GM21619 (cell line): ENCODE measurements at regions not wholly inside any gene's neighbourhood (a gene's known extent, or its start where the extent isn't known, plus 50 kb on each side); places are given as distances from the start of the nearest gene placed in this dataset.
"Not testable (repeated sequence)": the region's sequence is repeated elsewhere in the genome, so short reads cannot be mapped to it uniquely, and the experiment has no call there.

ENCODE experiments used
- ATAC-seq: cut with Tn5 transposase; IDR thresholded peaks from one replicate; pipeline ENCODE4 v1.9.1; 2021; ENCODE audit not compliant: unreplicated experiment

DNA sequence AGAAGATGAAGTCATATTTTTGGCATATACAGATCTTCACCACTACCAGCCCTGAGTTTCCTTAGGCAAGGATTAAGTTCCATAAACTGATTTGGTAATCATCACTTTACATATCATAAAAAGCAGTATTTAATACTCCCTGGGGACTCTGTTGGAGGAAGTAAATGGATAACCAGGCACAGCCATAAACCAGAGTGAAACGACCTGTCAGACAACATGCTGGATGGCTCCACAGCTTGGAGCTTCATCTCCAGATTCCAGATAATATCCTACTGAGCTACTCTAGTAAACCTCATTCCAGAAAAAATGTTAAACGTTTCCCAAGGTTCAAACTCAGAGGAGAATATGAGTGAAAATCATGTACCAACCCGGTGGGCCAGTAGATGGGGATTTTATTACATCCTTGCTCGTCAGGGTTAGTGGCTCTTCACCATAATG, 109.2 kb downstream of the BASP1 start:
- ATAC-seq = no peak

DNA sequence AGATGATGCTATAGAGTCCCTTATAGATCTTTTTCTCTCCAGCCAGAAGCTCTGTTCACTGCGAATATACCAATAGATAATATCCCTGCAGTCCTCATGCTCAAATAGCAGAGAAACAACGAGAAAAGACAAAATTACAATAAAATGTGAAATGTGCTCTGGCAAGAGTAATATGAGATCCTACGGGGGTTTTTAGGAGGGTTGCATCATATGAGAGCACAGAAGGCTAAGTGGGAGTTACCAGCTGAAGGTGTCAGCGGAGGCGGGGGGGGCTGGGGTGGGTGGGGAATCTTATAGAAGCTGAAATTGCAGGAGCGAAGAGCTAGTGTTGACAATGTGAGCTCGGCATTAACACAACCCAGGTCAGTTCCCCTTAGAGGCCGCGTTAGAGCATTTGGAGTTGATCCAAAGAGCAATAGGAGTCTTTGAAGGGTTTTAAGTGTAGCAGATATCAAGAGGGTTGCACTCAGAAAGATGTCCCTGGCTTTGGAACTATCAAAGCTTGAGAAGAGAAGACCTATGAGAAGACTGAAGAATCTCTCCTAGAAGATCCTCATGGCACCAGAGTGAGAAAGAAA, 109.7 kb downstream of the BASP1 start:
- ATAC-seq = no peak

DNA sequence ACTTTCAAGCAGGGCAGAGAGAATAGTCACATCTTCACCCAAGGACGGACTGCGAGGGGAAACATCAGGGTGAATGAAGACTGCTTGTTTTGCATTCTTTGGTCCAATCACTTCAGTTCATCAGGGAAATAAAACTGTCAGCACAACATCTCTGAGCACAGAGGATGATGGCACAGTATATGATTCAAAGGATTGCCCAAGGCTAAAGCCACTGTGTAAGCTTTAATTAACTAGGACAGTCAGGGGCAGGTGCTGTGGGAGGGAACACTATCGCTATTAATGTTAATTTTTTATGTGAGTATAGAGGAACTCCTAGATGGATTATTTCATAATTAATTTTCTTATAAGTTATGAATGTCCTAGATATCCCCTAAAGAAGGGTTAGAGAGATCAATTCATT, 112.1 kb downstream of the BASP1 start:
- ATAC-seq = no peak

DNA sequence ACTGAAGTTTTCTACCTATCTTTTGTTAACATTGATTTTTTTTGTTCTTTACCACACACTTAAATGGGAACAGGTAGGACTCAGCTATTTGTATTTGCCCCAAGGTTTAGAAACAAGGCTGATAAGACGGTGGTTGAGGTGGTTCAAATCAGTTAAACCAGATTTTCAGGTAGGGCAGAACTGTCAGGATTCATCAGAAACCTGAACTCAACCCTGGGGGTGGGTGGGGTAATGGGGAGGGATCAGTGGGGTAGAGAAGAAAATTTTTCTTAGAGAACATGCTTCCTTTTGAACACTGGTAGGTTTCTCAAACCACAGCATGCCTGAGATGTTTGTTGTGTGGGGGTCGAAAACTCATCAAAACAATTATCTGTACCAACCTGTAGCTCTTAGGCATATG, 113.0 kb downstream of the BASP1 start:
- no peak for ATAC-seq

DNA sequence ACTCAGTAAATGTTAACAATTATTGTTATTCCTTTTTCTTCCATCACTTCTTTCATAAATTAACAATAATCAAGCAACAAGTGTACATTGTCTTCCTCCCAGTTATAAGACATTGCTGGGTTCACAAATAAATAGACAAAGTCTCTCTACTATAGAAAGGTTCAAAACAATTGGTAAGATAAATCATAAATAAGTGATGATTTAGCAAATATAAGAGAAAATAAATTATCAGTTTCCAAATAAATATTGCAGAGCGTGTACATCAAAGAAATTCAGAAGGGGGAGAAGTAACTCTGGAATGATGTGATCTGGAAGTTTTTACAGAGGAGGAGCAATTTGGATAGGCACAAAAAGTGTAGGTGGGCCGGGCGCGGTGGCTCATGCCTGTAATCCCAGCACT, 114.2 kb downstream of the BASP1 start:
- ATAC-seq = no peak

DNA sequence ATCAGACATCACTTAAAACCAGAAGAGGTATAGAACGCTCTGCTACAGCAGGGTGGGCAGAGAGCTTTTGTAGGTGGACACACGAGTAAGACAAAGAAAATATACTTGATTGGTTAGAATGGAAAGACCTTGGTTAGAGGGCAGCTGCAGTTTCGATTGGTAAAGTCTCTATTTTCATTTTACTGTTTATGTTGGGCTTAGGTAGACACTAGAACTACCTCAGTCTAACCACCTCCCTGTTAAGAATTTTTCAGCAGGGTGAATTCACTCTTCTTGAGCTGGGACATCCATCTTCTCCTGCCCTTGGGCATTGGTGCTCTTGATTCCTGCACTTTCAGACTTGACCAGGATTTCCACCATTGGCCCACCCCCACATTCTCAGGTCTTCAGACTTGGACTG, 116.3 kb downstream of the BASP1 start:
- ATAC-seq = no peak

DNA sequence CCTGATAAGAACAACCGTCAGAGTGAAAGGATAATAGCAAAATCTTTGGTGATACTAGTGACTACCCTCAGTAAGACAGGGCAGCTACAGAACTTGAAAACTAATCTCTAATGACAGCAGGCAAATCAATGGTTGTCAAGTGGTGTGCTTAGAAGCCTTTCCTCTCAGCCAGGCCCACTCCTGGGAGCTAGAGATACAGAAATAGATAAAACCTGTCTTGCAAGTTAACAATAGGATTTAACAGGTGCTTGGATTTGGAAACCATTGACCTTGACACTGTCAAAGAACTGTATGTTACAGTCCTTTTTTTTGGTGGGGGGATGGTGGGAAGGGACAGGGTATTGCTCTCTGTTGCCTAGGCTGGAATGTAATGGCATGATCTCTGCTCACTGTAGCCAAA, 118.6 kb downstream of the BASP1 start:
- no peak for ATAC-seq

DNA sequence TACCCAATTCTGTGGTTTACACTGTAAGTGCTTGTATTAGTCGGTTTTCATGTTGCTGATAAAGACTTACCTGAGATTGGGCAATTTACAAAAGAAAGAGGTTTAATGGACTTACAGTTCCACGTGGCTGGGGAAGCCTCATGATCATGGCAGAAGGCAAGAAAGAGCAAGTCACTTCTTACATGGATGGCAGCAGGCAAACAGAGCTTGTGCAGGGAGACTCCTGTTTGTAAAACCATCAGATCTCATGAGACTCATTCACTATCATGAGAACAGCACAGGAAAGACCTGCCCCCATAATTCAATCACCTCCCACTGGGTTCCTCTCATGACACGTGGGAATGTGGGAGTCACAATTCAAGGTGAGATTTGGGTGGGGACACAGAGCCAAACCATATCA, 119.3 kb downstream of the BASP1 start:
- ATAC-seq = not testable (repeated sequence)

DNA sequence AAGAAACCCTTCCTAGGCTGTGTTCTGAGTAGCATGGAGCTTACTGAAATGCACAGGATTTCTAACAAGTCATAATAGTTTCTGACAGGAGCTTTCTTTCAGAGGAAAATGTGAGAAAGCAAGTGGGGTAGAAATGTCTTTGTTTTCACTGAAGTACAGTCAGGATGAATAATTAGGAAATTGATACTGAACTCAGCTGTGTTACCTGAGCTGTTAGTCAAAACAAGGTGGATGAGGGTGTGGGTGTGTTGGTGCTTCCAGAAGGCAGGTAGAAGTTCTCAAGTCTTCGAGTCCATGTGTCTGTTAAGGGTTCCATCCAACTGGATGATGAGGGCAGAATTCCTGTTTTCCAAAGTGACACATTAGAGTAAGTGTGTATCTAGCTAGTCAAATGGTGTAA, 122.4 kb downstream of the BASP1 start:
- no peak for ATAC-seq

DNA sequence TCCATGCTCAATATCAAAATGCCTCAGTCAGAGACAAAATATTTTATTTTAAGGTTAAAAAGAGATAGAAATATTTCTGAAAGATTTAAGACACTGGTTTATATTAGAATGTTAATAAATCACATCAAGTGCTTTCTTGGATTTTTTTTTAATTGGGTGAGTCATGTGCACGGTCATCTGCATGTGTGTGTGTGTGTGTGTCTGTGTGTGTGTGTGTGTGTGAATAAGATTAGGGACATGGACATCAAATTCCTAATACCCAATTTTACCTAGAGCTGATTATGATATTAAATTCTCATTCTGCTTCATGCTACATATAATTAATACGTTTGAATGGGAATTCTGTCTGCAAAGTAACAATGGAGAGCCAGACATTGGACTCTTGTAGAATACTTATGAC, 122.9 kb downstream of the BASP1 start:
- no peak for ATAC-seq

DNA sequence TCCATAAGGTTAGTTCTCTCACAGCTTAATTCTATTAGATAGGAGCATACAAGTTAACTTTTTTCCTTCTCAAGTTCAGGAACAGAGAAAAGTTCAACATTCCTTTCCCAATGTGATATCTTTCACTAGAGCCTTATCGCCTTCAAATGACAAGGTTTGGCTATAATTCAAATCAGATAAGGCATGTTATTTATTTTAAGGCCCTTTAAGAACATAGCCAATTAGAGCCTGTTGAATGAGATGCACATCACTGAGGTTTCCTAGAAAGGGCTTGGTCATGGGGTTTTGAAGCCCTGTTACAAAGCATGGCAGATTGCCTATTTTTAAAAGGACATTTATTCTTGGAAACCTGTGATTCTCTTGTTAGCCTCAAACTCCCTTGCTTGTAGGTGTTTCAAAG, 123.4 kb downstream of the BASP1 start:
- ATAC-seq = no peak

DNA sequence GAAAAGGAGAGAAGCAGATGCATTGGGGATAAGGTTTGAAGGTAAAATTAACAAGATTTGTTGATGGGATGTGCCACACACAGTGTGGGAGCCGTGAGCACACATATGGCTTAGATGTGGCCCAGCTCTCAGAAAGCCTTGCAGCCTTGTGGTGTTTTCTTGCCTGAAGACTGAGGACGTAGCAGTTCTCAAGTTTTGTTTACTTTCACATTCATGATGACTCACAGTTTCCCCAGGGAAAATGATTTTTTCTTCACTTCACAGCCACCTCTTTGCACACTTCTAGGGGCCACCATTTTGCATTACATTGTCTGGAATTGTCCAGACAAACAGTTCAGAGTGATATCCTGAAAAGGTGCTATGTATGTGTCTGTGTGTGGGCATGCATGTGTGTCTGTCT, 126.2 kb downstream of the BASP1 start:
- peak; percentile 93 for ATAC-seq

DNA sequence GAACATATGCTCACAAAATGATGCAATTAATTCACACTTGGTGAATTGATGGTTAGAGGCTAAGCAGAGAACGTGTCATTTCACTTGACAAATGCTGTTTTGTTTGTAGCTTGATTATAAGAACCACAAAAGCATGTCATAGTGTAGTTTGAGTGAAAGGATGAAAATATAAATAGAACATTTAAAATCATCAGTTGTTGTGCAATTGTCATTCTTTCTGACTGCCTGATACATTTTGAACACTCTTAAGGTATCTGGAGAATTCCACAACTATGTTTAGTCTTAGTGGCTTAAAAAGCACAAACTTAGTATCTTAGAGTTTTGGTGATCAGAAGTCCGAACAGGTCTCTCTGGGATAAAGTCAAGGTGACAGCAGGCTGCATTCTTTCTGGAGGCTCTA, 129.4 kb downstream of the BASP1 start:
- no peak for ATAC-seq

DNA sequence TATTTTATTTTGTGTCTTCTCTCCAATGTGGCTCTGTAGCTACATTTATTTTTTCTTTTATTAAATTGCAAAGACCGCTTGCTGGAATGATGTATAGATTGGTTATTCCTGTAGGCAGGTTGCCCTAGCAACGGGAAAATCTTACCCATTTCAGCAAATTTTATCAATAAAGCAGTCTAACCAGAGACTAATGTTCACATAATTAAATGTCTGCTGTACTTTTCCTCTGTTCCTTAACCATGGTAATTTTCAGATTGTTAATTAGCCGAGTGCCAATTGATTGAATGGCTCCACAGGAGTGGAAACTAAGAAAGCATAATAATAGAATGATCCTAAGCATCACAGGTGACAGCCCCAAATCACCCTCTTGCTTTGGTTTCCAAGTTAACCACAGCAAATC, 134.8 kb downstream of the BASP1 start:
- ATAC-seq = no peak

DNA sequence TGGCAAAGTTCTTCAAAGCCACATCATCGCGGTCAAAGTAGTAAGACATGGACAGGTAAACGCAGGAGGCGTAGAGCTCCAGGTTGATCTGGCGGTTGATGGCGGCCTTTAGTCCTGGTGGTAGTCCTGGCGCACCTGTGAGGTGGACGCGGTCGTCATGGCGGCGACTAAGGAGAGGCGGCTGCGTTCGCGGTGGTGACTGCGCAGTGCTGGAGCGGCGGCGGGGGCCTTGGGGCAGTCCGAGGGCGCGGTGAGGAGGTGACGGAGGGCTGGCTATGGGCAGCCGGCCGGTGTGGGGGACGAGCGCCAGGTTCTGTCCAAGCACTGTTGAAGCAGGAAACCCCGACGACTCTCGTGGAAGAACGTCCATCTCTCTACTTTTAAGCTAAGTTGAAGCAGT, 136.8 kb downstream of the BASP1 start:
- ATAC-seq = no peak

DNA sequence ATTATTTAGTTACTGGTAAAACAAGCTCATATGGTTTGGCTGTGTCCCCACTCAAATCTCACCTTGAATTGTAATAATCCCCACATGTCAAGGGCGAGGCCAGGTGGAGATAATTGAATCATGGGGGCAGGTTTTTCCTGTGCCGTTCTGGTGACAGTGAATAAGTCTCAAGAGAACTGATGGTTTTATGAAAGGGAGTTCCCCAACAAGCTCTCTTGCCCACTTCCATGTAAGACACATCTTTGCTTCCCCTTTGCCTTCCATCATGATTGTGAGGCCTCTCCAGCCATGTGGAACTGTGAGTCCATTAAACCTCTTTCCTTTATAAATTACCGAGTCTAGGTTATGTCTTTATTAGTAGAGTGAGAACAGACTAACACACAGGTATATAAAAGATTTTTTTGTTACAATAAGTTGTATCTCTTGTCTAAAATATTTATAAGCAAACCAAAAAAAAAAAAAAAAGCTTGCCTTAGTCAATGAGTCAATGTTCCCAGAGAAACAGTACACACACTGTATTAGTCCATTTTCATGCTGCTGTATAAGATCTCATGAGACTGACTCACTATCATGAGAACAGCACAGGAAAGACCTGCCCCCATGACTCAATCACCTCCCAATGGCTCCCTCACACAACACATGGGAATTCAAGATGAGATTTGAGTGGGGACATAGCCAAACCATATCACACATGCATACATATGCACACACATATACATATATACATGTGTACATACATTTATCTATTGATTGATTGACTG, 138.3 kb downstream of the BASP1 start:
- ATAC-seq = no peak

DNA sequence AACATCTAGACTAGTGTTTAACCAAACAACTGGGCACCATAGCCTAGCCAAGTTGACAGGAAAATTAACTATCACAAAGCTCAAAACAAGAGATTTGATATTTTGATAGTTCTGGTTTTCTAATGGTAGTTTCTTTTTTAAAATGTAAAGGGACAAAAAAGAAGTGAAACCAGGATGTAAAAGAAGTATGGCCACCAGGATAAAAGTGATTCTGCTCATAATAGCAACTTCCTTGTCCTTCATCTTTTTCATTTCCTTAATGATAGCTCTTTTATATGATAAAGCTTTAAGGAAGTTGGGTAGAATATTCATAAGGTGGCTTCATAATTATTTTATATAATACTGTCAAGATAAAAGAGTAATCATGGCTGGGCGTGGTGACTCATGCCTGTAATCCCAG, 139.1 kb downstream of the BASP1 start:
- ATAC-seq = no peak

DNA sequence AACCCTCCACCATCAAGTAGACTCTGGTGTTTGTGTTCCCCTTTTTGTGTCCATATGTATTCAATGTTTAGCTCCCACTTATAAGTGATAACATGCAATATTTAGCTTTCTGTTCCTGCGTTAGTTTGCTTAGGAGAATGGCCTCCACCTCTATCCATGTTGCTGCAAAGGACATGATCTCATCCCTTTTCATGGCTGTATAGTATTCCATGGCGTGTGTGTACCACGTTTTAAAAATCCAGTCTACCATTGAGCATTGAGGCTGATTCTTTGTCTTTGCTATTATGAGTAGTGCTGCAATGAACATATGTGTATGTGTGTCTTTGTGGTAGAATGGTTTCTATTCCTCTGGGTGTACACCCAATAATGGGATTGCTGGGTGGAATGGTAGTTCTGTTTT, 140.1 kb downstream of the BASP1 start:
- ATAC-seq = no peak

DNA sequence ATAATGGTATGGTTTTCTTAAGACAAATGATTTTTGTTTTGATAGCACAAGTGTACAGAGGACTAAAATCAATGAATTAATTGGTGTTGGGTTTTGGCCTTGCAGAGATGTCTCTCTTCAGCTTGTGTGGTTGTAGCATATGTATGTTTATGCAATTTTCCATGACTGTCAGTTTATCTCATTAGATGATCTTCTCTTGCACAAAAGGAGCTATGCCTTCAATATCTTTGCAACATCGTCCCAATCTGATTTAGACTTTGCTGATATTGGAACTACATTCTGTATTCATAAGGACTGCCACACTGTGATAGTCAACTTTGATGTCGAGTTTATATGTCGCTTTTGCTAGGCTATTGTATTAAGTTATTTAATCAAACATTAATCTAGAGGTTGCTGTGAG, 140.0 kb upstream of the TAF11L2 start:
- ATAC-seq = no peak

DNA sequence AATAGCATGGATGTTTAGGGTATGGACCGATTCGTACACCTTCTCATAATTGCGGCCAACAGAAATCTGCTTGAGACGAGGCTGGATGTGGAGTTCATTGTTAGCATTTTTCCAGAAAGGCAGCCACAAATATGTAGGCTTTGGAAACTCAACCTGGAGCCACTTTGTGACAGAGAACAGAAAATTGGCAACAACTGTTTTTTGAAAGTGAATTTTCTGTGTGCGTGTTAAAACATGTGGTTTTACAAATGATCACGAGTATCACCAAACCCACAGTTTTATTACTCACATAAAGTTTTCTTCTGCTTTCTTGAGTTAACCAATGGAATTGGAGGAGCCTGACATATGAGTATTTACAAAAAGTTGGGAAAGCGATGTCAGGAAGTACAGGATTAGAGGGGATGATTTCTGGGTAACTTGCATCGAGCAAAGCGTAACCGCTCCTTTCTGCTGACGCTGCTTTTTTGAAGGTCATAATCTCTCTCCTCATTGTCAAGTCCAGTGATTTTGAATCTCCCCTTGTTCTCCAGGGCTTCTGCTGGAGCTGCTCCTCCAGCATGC, 138.5 kb upstream of the TAF11L2 start:
- no peak for ATAC-seq

DNA sequence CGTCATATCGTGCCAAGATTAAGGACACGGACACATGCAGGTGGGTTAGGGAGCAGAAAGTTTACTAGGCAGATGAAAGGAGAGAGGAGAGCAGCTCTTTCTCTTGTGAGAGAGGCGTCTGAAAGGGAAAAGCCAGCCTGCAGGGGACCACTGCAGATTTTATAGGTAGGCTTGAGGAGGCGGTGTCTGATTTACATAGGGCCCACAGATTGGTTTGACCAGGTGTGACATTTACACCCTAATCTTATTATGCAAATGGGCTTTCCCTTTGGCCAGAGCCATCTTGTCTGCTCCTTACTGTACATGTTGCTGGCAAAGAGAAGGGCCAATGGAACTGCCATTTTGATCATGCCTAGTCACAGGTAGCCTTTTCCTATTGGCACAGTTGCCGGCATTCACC, 137.2 kb upstream of the TAF11L2 start:
- no peak for ATAC-seq

DNA sequence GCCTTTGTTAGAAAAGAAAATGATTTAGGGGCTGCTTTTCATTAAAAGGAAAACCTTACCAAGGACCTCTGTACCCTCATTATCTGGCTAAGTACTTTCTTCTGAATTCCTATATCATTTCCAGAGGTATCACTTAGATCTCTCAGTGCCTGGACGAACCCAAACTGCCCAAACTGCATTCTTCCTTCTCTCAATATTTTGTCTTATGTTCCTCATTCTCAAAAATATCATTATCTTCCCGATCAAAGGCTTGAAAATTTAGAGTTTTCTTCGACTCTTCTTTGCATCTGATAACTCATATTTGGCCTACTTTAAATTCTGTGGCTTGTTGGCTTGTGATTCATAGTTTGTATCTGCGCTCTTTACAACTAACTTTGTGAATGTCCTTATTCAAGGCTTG, 136.7 kb upstream of the TAF11L2 start:
- no peak for ATAC-seq
